DMS 273 (cell line): ENCODE measurements at regions not wholly inside any gene's neighbourhood (a gene's known extent, or its start where the extent isn't known, plus 50 kb on each side); places are given as distances from the start of the nearest gene placed in this dataset.

Source experiments
- DNase-seq: peaks from one replicate; lab custom pipeline; 2025; ENCODE audit not compliant: unreplicated experiment; lab: John Stamatoyannopoulos, UW

DNA sequence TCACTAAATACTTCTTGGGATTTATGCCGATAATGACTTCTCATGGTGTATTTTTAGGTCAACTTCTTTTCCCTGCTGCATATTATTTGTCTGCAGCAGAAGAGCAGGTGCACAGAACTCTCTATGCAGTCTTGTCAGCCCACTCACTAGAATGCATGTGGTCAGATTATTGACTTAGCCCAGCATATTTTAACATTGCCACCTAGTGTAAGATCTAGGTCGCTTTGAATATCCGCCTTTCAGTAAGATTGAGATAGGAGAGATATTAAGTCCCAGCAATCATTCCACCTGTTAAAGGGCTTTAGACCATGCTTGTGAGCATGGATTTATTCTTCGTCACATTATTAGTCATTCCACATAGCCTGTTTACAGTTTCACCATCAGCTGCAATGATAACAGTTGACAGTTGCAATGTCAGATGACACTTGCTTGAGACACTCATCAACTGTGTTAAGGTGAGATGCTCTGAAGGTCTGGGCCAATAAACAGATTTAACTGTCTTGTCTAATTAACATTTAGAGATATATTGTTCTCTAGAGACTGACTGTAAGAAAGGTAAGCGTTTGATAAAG is 491.7 kb downstream of the ARL4A start:
- peak; percentile 21 for DNase-seq

DNA sequence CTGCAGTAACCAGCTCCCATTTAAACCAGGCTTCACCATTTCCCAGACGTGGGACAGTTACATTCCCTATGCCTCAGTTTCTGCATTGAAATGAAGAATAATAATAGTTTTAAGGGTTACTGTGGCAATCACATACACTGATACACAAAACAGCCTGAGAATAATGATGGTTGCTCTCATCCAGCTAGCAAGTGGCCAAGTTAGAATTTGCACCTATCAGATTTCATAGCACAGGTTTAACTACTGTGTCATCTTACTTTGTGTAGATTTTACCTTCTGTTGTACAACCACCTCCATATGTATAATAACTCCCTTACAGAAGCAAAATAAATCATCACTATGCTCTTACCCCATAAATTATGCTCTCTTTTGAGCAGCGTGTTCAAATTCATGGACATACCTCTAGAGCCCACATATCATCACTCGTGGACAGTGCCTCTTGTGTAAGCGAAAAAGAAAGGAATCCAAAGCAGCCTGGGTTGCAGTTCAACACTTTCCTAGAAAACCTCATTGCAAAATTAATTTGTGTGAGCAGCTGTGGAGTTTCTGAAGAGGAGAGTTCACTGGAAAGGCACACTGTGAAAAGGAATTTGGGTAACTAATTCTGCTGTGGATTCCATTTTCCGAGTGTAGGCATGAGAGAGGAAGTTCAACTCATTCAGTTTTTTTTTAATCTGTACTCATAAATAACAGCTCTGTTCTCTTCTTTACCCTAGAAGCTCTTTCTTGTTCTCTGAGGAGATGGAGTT is 492.5 kb downstream of the ARL4A start:
- DNase-seq, result no peak

DNA sequence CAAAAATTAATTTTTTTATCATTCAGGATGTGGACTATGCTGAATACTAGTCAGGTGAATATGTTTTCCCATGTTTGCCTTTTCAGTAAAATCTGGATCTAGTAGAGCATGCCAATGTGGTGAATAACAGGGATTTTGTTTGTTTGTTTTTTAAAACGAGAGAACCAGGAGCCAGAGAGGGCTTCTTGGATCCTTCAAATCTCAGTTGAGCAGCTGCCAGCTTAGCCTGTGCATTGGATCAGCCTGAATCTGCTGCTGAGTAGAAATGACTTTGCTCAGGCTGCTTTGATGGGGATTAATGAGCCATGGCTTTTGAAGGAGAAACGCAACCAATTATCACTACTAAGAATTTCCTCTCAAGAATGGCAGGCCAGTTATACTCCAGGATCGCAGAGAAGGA is 493.8 kb downstream of the ARL4A start:
- peak; percentile 30 for DNase-seq

DNA sequence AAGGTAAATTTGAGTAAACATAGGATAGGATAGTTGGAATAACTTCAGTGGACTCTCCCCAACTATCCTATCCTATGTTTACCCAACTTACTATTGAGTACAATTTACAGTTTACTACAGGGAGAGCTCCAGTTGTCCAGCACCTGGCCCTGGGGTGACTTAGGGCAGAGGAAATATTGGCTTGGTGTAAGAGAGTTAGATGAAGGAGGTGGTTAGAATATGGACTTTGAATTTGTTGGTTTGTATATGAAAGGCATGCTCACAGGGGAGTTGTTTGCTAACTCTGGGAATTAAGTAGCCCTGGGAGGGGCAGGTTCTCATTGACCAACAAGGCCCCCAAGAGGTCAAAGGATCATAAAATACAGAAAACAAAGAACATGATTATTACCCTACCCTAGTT is 497.7 kb downstream of the ARL4A start:
- DNase-seq, result no peak

DNA sequence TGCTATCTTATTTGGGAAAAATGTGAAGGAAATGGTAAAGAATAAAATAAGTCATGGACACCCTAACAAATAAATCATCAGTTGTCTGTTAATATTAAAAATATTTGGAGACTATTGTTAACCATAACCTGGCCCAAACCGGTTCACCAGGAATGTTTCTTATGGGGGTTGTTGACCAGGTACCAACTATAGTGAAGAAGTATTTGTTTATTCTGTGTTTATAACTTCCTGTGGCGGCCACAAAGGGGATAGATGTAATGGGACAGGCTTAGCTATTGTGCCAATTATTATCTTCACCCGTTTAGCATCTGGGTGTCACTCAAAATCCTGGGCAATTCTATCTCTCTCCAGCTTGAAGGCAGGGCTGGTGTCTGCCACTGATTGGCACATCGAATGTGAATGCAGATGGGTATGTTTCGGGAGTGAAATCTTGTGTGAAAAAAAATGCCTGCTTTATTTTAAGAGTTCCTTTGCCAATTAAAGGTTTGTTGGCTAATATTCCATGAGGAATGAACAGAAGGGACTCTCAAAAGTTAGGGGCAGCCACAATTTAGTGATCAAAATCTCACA is 500.9 kb downstream of the ARL4A start:
- DNase-seq, result no peak

DNA sequence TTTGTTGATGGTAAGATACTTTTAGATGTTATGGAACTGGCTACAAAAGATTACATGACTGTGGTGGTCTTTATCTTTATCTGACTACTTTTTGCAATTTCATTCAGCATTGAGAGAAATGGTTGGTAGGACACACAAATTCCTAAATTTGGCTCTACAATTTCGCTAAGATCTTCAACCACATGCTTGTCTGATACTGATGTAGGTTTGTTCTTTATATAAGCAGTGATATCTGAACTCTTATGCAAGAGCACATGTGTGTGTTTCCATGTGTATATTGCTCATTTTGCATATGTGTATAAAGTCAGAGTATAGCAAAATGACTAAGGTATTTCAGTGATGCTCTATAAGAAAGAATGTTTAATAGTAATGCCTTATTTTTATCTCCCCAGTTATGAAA is 501.5 kb downstream of the ARL4A start:
- DNase-seq, result no peak

DNA sequence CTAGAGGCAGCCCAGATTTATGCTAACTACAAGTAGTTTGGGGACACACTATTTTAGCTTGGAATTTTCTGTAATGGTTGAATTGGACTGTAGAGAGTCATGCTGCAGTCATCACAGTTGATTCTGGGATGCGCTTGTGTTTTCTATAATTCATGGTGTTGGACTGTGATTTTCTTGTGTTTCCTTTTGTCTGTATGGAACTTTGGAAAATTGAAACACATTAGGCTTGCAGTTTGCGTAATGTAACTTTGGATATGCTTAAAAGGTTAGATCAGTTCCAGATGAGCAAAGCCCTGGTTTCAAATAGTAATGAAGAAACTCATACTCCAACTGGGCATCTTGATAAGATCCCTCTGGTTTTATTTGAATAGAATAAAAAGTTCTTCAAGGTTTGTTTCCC is 502.2 kb downstream of the ARL4A start:
- DNase-seq, result no peak

DNA sequence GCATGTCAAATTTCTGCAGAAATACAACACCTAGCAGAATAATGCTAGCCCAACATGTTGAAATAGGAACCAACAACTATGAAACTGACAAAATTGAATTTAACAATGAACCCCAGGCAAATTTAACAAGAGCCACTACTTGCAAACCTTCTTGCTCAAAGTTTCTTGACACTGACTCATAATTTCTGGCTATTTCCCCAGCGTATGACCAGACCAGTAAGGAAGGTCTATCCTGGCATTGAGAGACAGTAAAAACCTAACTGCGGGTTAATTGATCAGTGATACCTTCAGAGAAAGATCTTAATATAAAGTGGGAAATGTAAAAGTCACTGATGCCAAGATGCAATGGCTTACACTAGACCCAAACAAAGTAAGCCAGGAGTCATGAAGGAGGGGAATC is 510.1 kb downstream of the ARL4A start:
- DNase-seq, result no peak

DNA sequence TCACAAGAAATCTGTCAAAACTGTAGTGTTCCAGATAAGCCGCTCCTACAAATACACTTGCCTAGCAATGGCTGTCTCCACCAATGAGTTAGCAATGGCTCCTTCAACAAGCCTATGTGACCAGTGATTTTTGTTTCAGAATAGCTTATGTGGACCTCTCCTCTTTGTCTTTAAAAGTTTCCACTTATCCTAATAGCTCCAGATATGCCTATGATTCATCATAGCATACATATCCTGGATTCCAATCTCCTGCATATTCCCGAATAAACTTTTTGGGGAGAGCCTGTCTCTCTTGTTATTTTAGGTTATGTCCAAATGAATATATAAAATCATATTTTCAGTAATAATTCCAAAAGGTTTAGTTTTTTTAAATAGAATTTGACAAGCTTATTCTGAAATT is 510.6 kb downstream of the ARL4A start:
- DNase-seq, result no peak

DNA sequence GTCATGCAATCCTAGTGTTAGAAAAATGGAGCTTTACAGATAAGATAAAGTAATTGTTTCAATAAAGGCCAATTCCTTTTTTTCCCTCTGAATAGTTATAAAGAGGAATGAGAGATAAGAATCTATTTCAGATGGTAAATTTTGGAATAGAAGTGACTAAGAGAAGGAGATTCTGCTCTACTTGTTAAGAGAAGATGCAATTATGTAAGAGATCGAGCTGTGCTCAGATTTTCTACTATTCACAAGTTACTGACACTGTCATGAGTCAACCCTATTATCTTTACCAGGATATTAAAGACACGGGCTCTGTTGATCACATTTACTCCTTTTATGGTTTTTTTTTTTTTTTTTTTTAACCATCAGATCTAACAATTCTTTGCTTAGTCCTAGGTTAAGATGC is 511.3 kb downstream of the ARL4A start:
- no peak for DNase-seq

DNA sequence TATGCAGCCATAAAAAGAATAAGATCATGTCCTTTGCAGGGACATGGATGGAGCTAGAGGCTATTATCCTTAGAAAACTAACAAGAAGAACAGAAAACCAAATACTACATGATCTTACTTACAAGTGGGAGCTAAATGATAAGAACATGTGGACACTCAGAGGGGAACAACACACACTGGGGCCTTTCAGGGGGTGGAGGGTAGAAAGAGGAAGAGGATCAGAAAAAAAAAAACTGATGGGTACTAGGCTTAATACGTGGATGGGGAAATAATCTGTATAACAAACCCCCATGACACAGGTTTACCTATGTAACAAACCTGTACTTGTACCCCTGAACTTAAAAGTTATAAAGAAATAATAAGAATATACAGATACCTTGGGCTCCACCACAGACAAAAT is 514.2 kb downstream of the ARL4A start:
- DNase-seq, result no peak

DNA sequence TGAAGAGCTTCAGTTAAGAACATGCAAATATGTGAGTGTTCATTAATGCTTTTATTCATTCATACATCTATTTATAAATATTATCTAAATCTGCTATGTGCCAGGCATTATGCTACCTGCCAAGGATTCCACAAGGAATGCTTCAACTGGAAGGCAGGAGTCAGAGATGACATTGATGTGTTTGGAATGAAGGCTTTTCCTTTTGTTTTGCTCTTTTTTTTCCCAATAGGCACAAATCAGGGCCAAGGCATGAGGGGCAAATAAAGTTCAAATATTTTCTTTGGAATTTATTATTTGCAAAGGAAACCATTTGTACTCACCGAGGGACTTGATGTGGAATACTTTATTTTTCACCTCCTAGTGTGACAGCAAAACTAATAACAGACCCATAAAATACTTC is 530.3 kb downstream of the ARL4A start:
- DNase-seq, result no peak

DNA sequence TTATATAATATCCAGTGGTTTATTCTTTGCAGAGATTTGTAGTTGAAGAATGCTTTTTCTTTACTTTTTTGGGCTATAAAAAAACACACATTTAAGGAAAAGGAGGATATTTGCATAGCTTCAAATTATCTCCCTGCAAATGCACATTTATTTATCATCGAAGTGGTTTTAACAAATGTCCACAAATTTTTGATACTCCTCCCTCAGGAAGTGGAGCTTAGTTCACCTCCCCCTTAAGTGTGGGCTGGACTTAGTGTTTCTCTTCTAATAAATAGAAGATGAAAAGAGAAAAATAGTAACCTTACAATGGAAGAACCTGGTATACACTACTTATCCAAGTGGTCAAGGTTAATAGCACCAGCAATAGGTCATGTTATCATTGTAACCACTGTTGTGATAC is 537.6 kb downstream of the ARL4A start:
- DNase-seq, result no peak

DNA sequence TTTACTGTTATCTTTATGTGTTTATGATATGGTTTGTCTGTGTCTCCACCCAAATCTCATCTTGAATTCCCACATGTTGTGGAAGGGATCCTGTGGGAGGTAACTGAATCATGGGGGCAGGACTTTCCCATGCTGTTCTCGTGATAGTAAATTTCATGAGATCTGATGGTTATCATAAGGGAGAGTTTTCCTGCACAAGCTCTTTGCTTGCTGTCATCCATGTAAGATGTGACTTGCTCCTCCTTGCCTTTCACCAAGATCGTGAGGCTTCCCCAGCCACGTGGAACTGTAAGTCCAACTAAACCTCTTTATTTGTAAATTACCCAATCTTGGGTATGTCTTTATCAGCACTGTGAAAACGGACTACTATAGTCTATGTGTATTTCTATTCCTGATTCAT is 539.0 kb downstream of the ARL4A start:
- DNase-seq, result no peak

DNA sequence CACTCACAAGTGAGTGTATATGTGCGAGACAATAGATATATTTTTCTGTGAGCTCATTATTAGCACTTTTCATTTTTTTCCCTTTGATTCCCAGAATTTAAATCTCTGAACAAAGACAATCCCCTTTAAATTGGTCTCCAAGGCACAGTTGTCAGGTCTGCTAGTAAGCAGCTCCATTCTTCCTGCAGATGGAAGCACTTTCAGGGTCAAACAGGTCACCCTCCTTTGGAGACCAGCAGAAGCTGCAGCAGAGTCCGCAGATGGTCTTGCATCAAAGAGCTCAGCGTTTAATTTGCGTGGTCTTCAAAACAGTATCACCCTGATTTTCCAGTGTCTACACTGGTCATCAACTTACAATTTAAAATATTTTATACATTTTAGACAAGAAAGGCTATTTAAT is 543.8 kb downstream of the ARL4A start:
- DNase-seq, result no peak

DNA sequence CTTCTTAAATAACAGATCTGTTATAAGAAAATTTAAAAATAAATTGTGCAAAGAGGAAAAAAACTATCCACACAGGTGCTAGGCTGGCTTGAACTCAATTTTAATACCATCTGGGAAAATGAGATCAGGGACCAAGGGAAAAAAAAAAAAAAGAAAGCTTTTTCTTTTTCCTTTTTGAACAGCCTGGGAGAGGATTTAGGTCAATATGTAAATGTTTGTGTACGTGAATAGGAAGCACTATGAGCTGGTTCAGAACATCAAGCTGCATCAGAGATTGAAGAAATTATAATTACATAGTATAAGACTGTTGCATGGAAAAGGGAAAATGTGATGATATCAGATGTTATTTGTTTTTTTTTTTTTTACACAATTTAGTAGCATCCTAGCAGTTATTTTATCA is 548.0 kb downstream of the ARL4A start:
- no peak for DNase-seq

DNA sequence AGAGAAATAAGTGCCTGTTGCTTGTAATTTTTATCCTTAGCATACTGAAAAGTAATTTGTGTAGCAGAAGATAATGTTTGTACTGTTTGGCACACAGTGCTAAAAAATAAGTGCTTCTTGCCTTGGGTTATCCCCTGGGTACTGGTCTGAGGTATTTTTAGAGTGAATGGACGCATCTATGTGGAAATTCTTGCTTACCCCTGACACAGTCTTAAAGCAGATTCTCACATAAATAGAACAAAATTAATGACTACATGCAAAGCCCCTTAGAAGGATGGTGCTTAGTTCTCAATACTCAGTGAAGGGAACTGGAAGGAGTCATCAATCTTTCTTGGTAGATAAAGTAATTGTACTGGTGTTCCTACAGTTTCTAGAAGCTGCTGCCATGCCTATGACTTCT is 548.6 kb downstream of the ARL4A start:
- DNase-seq, result no peak

DNA sequence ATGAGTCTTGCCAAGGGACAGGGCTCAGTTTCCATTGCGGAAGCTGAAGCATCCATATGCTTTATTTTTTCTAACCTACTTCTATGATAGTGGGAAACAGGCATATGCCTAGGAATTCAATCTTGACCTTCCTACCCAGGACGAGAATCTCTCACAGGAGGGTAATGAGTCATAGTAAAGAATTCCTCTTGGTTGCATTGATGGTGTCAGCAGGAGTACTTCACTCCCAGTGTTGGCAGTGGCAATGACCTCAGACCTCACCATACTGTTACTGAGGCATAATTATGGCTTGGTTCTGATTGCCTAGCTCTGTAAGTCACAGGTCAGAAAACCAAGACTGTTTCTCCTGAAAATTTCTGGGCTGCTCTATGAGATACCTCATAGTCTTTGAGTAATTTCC is 552.9 kb downstream of the ARL4A start:
- DNase-seq, result no peak

DNA sequence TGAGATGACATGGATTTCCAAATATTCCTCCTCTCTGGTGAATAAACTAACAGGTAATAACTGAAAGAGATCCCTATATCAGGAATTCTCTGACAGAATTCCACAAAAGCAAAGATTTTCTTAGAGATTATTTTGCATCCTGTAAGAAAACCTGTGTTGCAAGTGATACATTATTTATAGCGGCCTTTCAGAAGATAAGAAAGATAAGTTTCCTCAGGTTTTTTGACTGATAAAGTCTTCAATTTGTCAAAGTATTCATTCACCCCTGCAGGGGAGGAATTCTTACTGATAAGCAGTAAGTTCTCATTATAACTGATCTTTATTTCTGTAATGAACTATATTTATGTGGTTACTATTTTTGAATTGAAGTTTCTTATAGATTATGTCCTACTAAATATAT is 554.0 kb downstream of the ARL4A start:
- no peak for DNase-seq

DNA sequence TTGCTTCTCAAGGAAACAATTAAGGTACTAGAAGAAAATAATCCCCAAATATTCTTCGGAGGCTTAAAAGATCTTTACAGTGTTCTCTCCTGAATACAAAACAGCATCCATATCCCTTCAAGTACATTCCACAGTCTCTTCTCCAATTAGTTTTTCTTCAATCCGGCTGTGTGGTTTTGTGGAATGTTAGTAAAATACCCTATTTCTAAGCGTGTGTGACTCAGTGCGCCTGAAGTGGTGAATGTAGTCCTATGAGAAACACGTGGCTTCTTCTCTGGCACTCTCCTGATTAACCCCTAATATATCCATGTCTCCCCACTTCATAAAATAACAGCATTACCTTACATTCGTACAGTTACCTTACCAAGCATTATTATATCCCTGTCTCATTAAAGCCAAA is 570.2 kb downstream of the ARL4A start:
- no peak for DNase-seq

DNA sequence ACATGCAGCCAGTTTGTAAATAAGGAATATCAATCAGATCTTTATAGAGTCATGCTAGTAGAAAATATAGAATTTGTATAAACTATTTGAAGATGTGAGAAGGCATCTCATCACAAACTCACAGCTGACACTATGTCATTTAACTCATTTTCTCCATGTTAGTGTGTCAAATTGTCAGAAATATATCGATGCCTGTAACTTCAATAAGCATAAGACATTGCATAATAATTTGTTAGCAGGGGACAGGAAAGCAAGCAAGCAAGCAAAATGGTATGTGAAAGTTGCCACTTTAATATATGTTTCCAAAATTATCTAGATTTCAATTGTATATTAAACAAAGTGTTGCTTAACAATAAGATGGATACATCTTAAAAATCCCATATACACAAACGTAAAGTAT is 571.0 kb downstream of the ARL4A start:
- no peak for DNase-seq

DNA sequence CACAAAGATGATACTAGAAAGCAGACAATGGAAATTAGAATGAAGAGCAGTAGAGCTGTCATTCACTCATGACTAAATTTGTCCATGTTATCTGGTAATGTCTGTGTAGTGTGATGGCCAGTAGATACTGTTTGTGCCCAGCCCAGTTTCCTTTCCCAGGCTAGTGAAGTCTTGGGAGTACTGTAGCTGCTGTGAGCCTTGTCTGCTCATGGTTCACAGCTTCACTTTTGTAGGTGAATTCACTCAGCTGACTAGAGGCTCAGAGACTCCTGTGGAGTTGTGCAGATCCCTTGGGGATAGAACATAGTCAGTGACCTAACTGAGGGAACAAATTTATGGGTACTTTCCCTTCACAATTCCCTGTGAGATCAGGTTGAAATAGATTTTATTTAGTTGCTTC is 572.5 kb downstream of the ARL4A start:
- DNase-seq, result no peak
